Fibroblast of skin of right biceps (primary cell): ENCODE measurements at regions not wholly inside any gene's neighbourhood (a gene's known extent, or its start where the extent isn't known, plus 50 kb on each side); places are given as distances from the start of the nearest gene placed in this dataset.
"Not testable (repeated sequence)": the region's sequence is repeated elsewhere in the genome, so short reads cannot be mapped to it uniquely, and the experiment has no call there.

ENCODE experiments used
- DNase-seq: peaks from one replicate; pipeline ENCODE4 v3.0.0-alpha.2; 2013

GRCh38 chr1:38204698-38205097 lies 158.1 kb upstream of the POU3F1 start:
- DNase-seq = no peak

- no peak for DNase-seq
Measured at GRCh38 chr1:38203441-38203840, 156.8 kb upstream of the POU3F1 start.

GRCh38 chr1:38201431-38201830 lies 154.8 kb upstream of the POU3F1 start:
- DNase-seq = no peak

- no peak for DNase-seq
Measured at GRCh38 chr1:38198621-38199020, 152.0 kb upstream of the POU3F1 start.

GRCh38 chr1:38198099-38198498 lies 151.5 kb upstream of the POU3F1 start:
- no peak for DNase-seq

GRCh38 chr1:38197312-38198061 lies 150.9 kb upstream of the POU3F1 start:
- DNase-seq = no peak

- DNase-seq = no peak
Measured at GRCh38 chr1:38194472-38194871, 147.9 kb upstream of the POU3F1 start.

GRCh38 chr1:38193040-38193439 lies 146.4 kb upstream of the POU3F1 start:
- DNase-seq = no peak

GRCh38 chr1:38191461-38191860 lies 144.9 kb upstream of the POU3F1 start:
- no peak for DNase-seq

- DNase-seq = no peak
Measured at GRCh38 chr1:38190983-38191382, 144.4 kb upstream of the POU3F1 start.

- DNase-seq = no peak
Measured at GRCh38 chr1:38187552-38187951, 141.0 kb upstream of the POU3F1 start.

- DNase-seq = no peak
Measured at GRCh38 chr1:38186566-38186965, 140.0 kb upstream of the POU3F1 start.

GRCh38 chr1:38185913-38186312 lies 139.3 kb upstream of the POU3F1 start:
- DNase-seq = no peak

GRCh38 chr1:38183747-38184146 lies 137.2 kb upstream of the POU3F1 start:
- no peak for DNase-seq

GRCh38 chr1:38183096-38183495 lies 136.5 kb upstream of the POU3F1 start:
- DNase-seq = no peak

GRCh38 chr1:38180388-38180787 lies 133.8 kb upstream of the POU3F1 start:
- DNase-seq = not testable (repeated sequence)

GRCh38 chr1:38179483-38179882 lies 132.9 kb upstream of the POU3F1 start:
- no peak for DNase-seq

- DNase-seq = no peak
Measured at GRCh38 chr1:38178216-38178615, 131.6 kb upstream of the POU3F1 start.

- DNase-seq = no peak
Measured at GRCh38 chr1:38175121-38175520, 128.5 kb upstream of the POU3F1 start.

GRCh38 chr1:38173848-38174247 lies 127.3 kb upstream of the POU3F1 start:
- DNase-seq = no peak

- DNase-seq = no peak
Measured at GRCh38 chr1:38173157-38173831, 126.7 kb upstream of the POU3F1 start.

- no peak for DNase-seq
Measured at GRCh38 chr1:38169121-38169520, 122.5 kb upstream of the POU3F1 start.

GRCh38 chr1:38168365-38168764 lies 121.8 kb upstream of the POU3F1 start:
- no peak for DNase-seq

GRCh38 chr1:38166461-38166860 lies 119.9 kb upstream of the POU3F1 start:
- DNase-seq = no peak
